Coronary artery (tissue), 2 donors: ENCODE measurements at regions not wholly inside any gene's neighbourhood (a gene's known extent, or its start where the extent isn't known, plus 50 kb on each side); places are given as distances from the start of the nearest gene placed in this dataset.

Experiments
- DNase-seq: peaks from one replicate; pipeline ENCODE4 v3.0.0-alpha.2; 2017; ENCODE audit warnings: low spot score
- H3K27ac ChIP-seq, 2 donors: fragments of 200-600 bp; sonication (generic); one replicate each; pipeline ENCODE4 v1.5.1; 2016 to 2019
- H3K4me3 ChIP-seq: fragments of 200-600 bp; sonication (generic); 2 replicates; pipeline ENCODE4 v1.5.1; 2016; ENCODE audit warnings: mild to moderate bottlenecking, moderate library complexity
- TF ChIP-seq, protein P1 (sequence below): fragments of 200-600 bp; sonication (generic); IDR thresholded peaks from one replicate; pipeline ENCODE4 v1.5.1; 2019; ENCODE audit warnings: antibody characterized with exemption

DNA sequence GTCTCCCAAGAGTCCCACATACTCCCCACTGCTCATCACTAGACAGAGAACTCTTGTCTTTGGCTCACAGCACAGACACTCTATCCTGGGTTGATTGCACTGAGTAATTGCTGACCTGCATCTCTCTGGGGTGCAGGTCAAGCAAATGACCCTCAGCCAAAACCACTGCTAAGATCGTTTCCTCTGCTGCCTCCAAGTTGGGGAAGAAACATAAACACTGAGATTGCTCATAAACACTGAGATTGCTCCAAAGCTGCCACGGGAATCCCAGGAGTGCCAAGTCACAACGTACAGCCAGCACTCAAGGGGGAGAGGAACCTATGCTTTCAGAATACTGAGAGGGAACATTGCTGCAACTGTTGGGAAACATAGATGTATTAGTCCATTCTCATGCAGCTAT, 1402.1 kb upstream of the ACO1 start:
- Histone ChIP-seq H3K27ac (no peak overlapping the region), H3K4me3 (no peak overlapping the region)
- TF ChIP-seq, protein P1, sequence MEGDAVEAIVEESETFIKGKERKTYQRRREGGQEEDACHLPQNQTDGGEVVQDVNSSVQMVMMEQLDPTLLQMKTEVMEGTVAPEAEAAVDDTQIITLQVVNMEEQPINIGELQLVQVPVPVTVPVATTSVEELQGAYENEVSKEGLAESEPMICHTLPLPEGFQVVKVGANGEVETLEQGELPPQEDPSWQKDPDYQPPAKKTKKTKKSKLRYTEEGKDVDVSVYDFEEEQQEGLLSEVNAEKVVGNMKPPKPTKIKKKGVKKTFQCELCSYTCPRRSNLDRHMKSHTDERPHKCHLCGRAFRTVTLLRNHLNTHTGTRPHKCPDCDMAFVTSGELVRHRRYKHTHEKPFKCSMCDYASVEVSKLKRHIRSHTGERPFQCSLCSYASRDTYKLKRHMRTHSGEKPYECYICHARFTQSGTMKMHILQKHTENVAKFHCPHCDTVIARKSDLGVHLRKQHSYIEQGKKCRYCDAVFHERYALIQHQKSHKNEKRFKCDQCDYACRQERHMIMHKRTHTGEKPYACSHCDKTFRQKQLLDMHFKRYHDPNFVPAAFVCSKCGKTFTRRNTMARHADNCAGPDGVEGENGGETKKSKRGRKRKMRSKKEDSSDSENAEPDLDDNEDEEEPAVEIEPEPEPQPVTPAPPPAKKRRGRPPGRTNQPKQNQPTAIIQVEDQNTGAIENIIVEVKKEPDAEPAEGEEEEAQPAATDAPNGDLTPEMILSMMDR, result no peak
- DNase-seq, result no peak

DNA sequence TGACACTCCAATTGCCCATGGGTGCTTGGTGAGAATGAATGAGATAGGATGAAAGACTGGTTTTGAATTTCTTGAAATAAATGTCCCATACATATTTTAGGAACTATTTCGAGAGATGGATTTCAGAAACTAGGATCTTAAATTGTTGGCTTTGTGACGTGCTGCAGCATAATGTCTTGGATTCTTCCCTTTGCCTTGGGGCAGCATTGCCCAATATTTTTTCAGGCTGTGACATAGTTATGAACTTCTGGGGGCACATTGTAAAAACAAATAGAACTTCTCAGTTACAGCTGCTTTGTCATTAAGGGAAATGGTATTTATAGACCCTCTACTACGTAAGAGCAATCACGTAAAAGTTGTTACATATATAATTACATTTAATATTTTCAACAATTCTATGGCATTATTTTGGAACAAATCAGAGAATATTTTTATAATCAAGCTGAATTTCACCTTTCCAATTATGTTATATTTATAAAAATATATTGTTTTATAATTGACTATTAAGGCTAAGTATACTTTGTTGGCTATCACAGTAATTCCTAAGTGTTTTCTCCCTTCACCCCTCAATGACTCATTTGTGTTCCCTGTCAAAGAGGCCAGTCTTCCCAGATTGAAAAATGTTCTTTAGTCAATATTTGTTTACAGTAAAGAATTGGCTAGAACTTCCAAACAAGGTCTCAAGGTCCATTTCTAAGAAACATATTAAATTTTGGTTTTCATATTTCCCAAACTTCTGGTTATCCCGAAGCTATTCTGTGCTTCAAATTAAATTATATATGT, 1388.3 kb upstream of the ACO1 start:
- Histone ChIP-seq H3K27ac (no peak overlapping the region), H3K4me3 (no peak overlapping the region)
- TF ChIP-seq, protein P1, result no peak
- no peak for DNase-seq

DNA sequence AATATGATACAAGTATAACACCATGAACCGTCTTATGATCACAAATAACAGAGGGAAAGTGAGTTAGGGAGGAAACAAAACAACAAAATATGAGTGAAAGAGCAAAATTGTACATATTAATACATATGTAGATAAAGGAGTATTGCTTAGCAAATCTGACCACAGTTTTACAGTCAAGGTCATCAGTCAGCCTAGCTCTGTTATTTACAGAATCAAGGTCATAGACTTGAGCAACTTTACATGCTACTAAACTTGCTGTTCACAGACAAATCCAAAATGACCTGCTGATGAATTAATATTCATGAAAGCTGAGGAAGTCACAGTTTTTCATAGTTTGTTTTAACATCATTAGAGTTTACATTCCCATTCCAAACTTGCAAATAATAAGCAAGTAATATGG, 1387.7 kb upstream of the ACO1 start:
- DNase-seq, result no peak
- Histone ChIP-seq H3K4me3 (no peak overlapping the region), H3K27ac (no peak overlapping the region)
- TF ChIP-seq, protein P1, result no peak

DNA sequence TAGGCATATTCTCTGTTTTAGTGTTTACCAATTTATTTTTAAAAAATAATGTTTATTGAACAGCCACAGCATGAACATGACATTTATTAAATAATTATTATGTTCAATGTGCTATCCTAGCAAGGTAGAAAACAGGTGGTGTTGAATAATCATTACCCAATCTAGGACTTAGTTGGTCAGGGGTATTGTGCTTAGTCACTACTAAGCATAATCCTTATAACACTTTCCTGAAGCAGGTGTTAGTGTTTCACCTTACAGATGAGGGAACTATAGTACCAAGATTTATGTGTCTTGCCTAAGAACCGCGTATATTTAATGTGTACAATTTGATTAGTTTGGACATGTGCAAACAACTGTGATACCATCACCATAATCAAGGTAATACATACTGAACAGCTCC, 1387.2 kb upstream of the ACO1 start:
- DNase-seq, result no peak
- H3K4me3 ChIP-seq, result no peak overlapping the region
- H3K27ac ChIP-seq, result no peak overlapping the region
- TF ChIP-seq, protein P1, result no peak

DNA sequence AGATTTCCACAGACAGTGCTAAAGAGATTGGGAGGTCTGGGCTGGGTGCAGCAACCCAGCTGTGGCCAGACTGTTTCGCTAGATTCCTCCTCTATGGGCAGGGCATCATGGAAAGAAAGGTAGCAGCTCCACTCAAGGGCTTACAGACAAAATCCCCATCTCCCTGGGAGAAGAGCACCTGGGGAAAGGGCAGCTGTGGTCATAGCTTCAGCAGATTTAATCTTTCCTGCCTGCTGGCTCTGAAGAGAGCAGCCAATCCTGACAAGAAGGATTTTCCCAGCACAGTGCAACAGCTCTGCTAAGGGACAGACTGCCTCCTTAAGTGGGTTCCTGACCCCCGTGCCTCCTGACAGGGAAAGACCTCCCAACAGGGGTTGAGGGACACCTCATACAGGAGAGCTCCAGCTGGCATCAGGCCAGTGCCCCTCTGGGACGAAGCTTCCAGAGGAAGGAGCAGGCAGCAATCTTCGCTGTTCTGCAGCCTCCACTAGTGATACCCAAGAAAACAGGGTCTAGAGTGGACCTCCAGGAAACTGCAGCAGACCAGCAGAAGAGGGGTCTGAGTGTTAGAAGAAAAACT, 1379.3 kb upstream of the ACO1 start:
- TF ChIP-seq, protein P1, result no peak
- no peak for DNase-seq
- H3K4me3 ChIP-seq, result no peak overlapping the region
- no peak overlapping the region for H3K27ac ChIP-seq

DNA sequence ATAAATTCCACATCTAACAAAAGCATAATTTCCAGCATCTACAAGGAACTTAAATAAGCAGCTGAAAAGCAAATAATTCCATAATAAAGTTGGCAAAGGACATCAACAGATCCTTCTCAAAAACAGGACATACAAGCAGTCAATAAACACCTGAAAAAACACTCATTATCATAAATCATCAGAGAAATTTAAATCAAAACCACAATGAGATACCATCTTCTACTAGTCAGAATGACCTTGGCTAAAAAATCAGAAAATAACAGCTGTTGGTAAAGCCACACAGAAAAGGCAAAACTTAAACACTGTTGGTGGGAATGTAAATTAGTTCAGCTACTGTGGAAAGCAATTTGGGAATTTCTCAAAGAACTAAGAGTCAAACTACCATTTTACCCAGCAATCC, 1371.1 kb upstream of the ACO1 start:
- no peak overlapping the region for H3K27ac ChIP-seq
- DNase-seq, result no peak
- no peak overlapping the region for H3K4me3 ChIP-seq
- TF ChIP-seq, protein P1, result no peak

DNA sequence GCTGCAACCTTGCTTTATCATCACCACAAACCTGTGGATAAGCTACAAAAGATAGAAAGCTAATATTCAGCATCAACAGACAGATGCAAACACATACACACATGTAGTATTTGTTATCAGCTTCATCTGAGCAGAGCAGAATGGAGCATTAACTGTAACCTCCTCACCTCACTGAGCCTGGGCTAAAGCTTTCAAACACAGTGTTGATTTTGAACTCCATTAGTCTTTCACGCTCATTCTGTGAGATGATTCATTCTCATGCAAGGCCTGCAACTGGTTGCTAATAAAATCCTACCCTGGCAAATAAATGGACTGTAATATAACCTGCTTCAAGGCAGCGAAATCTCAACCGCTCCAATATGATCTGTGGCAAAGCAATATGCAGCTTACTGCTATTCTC, 1360.6 kb upstream of the ACO1 start:
- no peak overlapping the region for H3K27ac ChIP-seq
- no peak for DNase-seq
- TF ChIP-seq, protein P1, result no peak
- H3K4me3 ChIP-seq, result no peak overlapping the region
